ACHN (cell line): ENCODE measurements at regions not wholly inside any gene's neighbourhood (a gene's known extent, or its start where the extent isn't known, plus 50 kb on each side); places are given as distances from the start of the nearest gene placed in this dataset.
"Not testable (repeated sequence)": the region's sequence is repeated elsewhere in the genome, so short reads cannot be mapped to it uniquely, and the experiment has no call there.

Experiments
- DNase-seq: peaks from one replicate; pipeline ENCODE4 v3.0.0-alpha.2; 2015
- in situ Hi-C: cut with HindIII; loops from 2 replicates; pipeline ENCODE4 v1.10.0; 2017; ENCODE audit warnings: low sequenced_read_pairs, low pct_ligation_motif_present, low pct_unique_long_range_greater_than_20kb

DNA sequence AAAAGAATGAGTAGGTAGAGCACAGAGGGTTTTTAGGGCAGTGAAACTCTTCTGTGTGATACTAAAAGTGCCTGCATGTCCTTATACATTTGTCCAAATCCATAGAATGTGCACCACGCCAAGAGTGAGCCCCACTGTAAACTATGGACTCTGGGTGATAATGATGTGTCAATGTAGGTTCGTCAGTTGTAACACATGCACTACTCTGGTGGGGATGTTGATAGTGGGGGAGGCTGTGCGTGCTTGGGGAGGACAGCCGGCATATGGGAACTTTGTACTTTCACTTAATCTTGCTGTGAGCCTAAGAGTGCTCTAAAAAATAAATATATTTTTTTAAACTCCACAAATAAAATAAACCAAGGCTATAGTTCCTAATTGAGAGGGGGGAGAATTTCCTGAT is 319.2 kb downstream of the SHQ1 start:
- in situ Hi-C loops, result no loop called here
- DNase-seq, result no peak

DNA sequence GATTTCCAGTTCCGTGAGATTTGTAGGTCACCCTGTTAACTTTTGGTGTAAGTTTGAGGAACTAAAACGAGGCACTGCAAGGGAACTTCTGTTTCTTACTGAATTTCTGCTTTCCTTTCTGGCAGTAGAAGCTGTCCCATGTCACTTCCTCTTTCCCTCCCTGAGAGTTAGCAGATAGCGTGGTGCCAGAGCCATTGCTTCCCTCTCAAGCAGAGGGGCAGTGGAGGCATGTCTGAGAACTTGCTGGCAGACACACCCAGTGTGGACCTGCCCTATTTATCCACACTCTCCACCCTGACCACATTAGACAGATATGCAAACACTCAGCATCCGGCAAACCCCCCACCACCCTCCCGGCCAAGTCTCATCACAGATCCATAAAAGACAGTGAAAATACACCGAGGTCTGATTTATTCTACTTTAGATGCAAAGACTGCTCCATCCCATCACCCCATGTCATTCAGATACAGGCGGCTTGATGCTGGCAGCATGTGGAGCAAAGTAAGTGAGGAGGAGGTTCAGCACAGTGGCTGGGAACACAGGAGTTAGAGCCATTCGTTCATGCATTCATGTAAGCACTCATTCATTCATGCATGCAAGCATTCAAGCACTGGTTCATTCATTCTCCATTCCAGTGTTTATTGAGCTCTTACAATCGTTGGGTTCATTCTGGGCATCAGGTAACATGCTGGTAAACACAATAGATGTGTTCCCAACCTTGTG is 324.7 kb downstream of the SHQ1 start:
- in situ Hi-C loops, result no loop called here
- DNase-seq, result no peak

- no peak for DNase-seq
- in situ Hi-C loops, result no loop called here
Measured at GRCh38 chr3:72520690-72521308, 327.4 kb downstream of the SHQ1 start.

DNA sequence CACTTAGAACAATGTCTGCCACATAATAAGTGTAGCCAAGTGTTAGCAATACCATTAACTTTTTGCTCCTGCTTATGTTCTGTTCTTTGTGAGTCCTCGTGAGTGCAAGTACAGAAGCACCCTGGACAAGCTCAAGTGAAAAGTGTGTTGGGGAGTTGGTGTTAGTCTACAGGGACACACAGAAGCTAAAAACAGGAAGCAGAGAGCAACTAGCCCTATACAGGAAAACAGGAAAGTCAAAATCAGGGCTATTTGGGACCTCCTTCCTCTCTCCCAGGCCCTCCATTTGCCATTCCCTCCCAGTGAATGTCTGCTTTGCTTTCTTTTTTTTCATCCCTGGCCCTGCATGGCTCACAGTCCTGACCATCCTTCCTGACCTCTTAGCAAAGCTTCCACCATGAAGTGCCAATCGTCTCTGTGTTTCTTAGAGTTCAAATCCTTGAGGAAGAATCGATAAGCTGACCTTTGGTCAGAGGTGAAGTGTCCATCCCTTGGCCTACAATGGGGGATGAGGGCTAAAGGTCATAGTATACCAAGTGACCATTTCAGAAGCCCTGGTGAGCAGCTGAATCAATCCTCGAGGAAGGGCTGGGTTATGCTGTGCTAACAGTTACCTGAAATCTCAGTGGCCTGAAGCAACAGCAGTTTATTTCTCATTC is 328.2 kb downstream of the SHQ1 start:
- no peak for DNase-seq
- in situ Hi-C loops, result no loop called here

DNA sequence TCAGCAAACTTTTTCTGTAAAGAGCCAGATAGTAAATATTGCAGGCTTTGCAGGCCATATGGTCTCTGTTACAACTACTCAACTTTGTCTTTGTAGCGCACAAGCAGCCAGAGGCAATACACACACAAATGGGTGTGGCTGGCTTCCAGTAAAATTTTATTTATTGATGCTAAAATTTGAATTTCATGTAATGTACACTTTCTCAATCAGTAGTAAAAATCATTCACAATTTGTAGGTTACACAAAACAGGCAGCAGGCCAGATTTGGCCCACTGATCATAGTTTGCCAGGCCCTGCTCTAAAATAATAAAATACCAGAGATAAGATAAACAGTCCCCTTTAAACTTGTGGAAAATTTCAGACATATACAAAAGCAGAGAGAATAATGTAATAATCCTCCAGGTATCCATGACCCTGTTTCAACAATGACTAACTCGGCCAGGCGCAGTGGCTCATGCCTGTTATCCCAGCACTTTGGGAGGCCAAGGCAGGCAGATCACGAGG is 330.3 kb downstream of the SHQ1 start:
- in situ Hi-C loops, result no loop called here
- DNase-seq, result no peak

GRCh38 chr3:72517336-72517735 is 330.9 kb downstream of the SHQ1 start:
- DNase-seq, result no peak
- in situ Hi-C loops, result no loop called here

- in situ Hi-C loops, result no loop called here
- no peak for DNase-seq
Measured at GRCh38 chr3:72516361-72516760, 331.9 kb downstream of the SHQ1 start.

DNA sequence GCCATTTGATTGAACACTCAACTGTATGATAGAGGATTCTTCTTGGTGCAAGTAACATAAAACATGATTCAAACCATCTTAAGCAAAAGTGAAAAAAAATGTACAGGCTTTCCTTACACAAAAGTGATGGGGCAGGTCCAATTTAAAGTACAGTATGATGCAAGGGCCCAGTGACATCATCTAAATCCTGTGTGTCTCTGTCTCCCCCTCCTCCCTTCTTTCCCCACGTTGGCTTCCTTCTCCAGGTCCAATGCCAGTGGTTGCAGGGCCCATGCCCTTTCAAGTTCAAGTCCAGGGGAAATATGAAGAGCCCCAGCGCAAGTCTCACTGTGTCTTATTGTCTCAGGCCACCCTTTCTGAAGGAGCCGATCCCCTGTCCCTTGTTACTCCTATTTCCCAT is 332.3 kb downstream of the SHQ1 start:
- in situ Hi-C loops, result no loop called here
- DNase-seq, result no peak

DNA sequence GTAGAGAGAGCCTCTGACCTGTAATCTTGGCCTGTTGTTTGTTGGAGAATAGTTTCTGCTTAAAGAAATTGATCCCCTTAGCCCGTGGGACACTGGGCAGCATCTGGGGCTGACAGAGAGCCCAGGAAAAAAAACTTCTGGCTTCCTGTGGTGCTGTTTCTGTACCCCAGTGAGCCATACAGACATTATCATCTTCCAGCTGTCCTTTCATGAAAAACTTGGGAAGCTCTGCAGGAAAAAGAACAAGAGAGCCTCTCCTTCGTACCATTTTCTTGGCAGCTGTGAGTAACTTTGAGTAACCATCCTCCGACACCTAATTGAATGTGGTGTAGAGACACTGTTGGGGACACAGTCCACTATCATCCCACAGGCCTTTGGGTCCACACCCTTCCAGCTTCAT is 333.0 kb downstream of the SHQ1 start:
- DNase-seq, result no peak
- in situ Hi-C loops, result no loop called here

GRCh38 chr3:72510247-72510646 is 338.0 kb downstream of the SHQ1 start:
- DNase-seq, result no peak
- in situ Hi-C loops, result no loop called here

DNA sequence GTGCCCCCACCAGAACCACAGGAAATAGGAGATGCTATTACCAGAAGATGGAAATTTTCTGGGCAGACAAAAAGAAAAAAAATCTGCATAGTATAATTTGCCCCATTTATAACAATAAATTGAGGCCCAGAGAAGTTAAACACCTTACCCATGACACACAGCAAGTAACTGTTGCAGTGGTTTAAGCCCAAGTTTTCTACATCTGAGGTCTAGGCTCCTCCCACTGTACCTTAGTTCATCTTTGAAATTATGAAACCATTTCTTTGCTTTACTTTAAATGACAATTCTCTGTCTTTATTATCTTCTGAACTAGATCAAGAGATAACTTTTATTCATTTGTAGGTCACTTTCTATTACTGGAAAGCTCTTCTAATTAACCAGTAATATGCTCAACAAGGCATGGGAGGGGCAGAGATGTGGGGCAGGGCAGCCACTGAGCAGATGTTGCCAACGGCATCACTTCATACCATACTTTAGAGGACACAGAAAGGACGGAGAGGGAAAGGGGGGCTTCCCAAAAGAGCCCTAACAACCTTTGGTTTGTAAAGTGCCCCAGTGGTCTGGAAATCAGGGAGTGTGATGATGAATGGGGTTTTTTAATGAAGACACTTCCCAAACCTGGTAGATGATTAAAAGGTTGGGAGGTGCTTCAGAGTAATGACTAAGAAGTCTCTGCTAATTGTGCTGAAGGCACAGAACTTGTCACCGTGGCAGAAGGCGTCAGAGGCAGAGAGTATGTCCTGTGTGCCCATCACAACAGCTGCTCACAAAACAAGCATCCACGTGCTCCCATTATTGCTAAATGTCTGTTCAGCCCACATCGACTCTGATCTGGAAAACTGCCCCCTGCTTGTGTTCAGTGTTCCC is 342.5 kb downstream of the SHQ1 start:
- in situ Hi-C loops, result no loop called here
- DNase-seq, result no peak

DNA sequence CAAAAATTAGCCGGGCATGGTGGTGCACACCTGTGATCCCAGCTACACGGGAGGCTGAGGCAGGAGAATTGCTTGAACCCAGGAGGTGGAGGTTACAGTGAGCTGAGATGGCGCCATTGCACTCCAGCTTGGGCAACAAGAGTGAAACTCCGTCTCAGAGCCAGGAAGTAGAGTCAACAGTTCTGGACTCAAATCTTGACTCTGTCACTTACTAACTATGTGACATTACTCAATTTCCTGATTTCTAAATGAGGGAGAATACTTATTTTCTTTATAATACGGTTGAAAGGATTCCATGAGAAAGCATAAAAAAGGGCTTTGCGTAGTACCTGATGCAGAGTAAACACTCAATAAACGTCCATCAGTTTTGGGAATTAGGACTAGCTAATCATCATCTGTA is 350.7 kb downstream of the SHQ1 start:
- in situ Hi-C loops, DNase-seq: not testable (repeated sequence)

DNA sequence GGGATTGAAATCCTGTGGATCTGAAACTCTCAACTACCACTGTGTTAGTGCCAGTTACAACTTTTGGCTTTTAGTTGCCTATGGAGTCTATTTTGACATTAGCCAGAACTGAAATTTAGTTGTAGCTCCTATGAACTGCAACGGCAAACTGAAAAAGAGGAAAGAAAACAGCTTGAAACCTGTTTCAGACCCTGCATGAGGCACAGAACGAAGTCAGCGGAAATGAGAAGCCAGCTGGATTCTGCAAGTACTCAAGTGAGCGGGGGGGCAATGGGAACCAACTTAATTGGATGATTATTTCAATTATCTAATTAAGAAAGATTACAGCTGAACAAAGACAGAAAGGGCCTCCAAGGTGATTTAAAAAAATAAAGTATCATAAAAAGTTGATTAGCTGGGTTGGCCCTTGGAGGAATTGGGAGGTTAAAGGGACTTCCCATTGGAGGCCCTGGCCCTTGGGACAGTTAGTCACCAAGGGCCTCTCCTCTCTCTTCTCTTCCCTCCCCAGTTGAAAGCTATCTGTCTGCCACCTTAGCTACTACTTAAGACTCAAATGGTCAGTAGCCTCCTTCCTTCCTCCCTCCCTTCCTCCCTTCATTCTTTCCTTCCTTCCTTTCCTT is 352.1 kb downstream of the SHQ1 start:
- DNase-seq, result no peak
- in situ Hi-C loops, result no loop called here

DNA sequence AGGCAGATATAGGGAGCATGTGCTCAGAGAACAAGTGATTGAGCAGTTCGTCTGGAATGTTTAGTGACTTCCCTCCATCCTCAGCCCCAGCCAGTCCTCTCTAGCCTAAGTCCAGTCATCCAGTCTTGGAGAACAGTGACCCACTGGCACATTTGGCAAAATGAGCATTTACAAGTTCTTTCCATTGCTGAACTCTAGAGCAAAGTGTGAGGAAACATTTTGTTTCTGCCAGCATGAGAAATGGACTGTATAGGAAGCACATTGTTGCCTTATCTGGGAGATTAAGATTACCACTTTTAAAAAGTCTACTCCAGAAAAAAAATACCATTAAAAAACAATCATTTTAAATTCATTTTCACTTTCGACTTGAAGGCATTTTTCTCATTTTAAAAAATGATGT is 353.6 kb downstream of the SHQ1 start:
- DNase-seq, result no peak
- in situ Hi-C loops, result no loop called here

DNA sequence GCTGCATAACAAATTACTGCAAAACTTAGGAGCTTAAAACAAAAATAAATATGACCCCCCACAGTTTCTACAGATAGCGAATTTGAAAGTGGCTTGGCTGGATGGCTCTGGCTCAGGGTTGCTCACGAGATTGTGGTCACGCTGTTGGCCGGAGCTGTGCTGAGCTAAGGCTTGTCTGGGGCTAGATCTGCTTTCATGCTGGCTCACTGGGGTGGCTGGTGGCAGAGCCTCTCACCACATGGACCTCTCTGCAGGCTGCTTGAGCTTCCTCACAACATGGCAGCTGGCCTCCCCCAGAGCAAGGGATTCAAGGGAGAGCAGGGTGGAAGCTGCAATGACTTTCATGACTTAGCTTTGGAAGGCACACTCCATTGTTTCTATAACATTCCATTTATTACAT is 354.1 kb downstream of the SHQ1 start:
- DNase-seq, result no peak

GRCh38 chr3:72492240-72492639 is 356.0 kb downstream of the SHQ1 start:
- DNase-seq, result peak; percentile 90

More for the DNA sequence above, 354.1 kb downstream of the SHQ1 start:
- in situ Hi-C loops, result no loop called here

DNA sequence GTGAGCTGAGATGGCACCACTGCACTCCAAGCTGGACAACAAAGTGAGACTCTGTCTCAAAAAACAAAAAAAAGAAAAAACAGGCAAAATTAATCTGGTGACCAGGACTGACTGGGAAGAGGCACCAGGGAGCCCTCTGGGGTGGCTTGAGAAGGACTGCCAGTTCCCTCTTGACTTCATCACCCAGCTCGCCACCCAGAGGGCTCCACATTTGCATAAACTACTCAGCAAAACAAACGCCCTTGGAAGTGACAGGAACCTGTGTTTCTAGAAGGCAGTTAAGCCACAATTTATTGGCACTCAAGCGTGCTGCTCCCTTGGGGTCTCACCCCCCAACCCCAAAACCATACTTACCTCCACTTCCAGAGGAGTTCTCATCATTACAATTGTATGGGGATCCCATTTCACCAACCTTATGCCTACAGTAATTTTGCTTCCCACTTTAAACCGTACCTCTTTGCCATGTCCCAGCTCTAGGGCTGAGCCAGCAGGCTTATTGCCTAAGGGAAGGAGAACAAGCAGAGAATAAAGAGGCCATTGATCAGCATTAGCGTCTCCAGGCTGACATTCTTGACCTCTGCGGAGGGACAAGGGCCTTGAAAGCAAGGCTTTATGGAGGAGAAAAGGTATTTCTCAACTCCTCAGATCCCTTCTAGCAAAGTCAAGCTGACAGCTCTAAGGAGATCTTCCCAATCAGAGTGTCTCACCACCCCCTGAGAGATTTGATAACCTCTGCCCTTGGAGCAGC is 357.4 kb downstream of the SHQ1 start:
- no peak for DNase-seq
- in situ Hi-C loops, result no loop called here

More at GRCh38 chr3:72492240-72492639, 356.0 kb downstream of the SHQ1 start:
- in situ Hi-C loops, result no loop called here

DNA sequence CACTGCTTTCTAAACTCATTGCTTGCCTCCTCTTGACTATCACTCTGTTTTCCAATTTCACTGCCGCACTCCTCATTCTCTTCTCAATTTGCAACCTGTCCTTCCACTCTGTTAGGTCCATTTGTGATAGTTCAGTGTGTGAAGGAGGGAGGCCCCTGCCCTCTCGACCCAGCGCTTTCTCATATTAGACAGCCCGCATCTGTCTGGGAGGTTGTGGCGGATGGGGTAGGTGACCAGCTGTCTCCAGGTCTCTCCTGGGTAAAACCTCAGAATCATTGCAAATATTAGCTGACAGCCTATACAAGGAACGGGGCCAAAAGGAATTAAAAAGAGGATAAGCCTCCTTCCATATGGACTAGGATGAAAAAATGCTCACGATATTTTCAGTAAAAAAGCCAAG is 358.3 kb downstream of the SHQ1 start:
- DNase-seq, result no peak
- in situ Hi-C loops, result no loop called here
